ENCODE measurements at regions not wholly inside any gene's neighbourhood (a gene's known extent, or its start where the extent isn't known, plus 50 kb on each side); places are given as distances from the start of the nearest gene placed in this dataset.

- DNase-seq (ENCODE audit: low spot score), result no peak
These were observed 611.1 kb downstream of the HTR1A start for GRCh38 chr5:63351164-63351563.

GRCh38 chr5:63346451-63346850 lies 615.8 kb downstream of the HTR1A start:
- DNase-seq (ENCODE audit: low spot score), result no peak

GRCh38 chr5:63341442-63341841 lies 620.8 kb downstream of the HTR1A start:
- DNase-seq (ENCODE audit: low spot score), result no peak

- DNase-seq (ENCODE audit: low spot score), result no peak
These were observed 638.3 kb downstream of the HTR1A start for GRCh38 chr5:63323926-63324325.

- no peak for DNase-seq (ENCODE audit: low spot score)
These were observed 647.7 kb downstream of the HTR1A start for GRCh38 chr5:63314551-63314950.

GRCh38 chr5:63310644-63311043 lies 651.6 kb downstream of the HTR1A start:
- DNase-seq (ENCODE audit: low spot score), result no peak

GRCh38 chr5:63306909-63307308 lies 655.3 kb downstream of the HTR1A start:
- no peak for DNase-seq (ENCODE audit: low spot score)

- DNase-seq (ENCODE audit: low spot score), result no peak
These were observed 668.9 kb downstream of the HTR1A start for GRCh38 chr5:63293317-63293716.

- no peak for DNase-seq (ENCODE audit: low spot score)
These were observed 675.5 kb downstream of the HTR1A start for GRCh38 chr5:63286724-63287123.

GRCh38 chr5:63263411-63263810 lies 684.8 kb downstream of the LRRC70 start:
- DNase-seq (ENCODE audit: low spot score), result no peak

- no peak for DNase-seq (ENCODE audit: low spot score)
These were observed 683.8 kb downstream of the LRRC70 start for GRCh38 chr5:63262185-63262981.

- no peak for DNase-seq (ENCODE audit: low spot score)
These were observed 683.1 kb downstream of the LRRC70 start for GRCh38 chr5:63261695-63262094.

GRCh38 chr5:63255594-63255993 lies 677.0 kb downstream of the LRRC70 start:
- no peak for DNase-seq (ENCODE audit: low spot score)

- DNase-seq (ENCODE audit: low spot score), result no peak
These were observed 672.3 kb downstream of the LRRC70 start for GRCh38 chr5:63250939-63251338.

- DNase-seq (ENCODE audit: low spot score), result no peak
These were observed 671.3 kb downstream of the LRRC70 start for GRCh38 chr5:63249960-63250359.

- DNase-seq (ENCODE audit: low spot score), result no peak
These were observed 669.0 kb downstream of the LRRC70 start for GRCh38 chr5:63247651-63248050.

GRCh38 chr5:63245271-63245670 lies 666.7 kb downstream of the LRRC70 start:
- DNase-seq (ENCODE audit: low spot score), result no peak

- DNase-seq (ENCODE audit: low spot score), result no peak
These were observed 661.6 kb downstream of the LRRC70 start for GRCh38 chr5:63240063-63240755.

GRCh38 chr5:63233911-63234310 lies 655.3 kb downstream of the LRRC70 start:
- DNase-seq (ENCODE audit: low spot score), result no peak

GRCh38 chr5:63233361-63233760 lies 654.7 kb downstream of the LRRC70 start:
- no peak for DNase-seq (ENCODE audit: low spot score)

- no peak for DNase-seq (ENCODE audit: low spot score)
These were observed 652.1 kb downstream of the LRRC70 start for GRCh38 chr5:63230754-63231153.

- no peak for DNase-seq (ENCODE audit: low spot score)
These were observed 649.5 kb downstream of the LRRC70 start for GRCh38 chr5:63228154-63228553.

GRCh38 chr5:63220244-63220643 lies 641.6 kb downstream of the LRRC70 start:
- no peak for DNase-seq (ENCODE audit: low spot score)

- DNase-seq (ENCODE audit: low spot score), result no peak
These were observed 638.8 kb downstream of the LRRC70 start for GRCh38 chr5:63217422-63217821.

All from left forelimb (tissue), 1 donor.